Uterus (tissue), 2 donors: ENCODE measurements at regions not wholly inside any gene's neighbourhood (a gene's known extent, or its start where the extent isn't known, plus 50 kb on each side); places are given as distances from the start of the nearest gene placed in this dataset.

Experiments used
- CTCF ChIP-seq, 4 experiments: fragments of 200-600 bp in 2 of 4; fragments of 450-650 bp in 2 of 4; sonication (generic) in 2 of 4; IDR thresholded peaks; one replicate each; pipeline ENCODE4 v1.5.1; 2016 to 2019; ENCODE audit warnings: antibody characterized with exemption in 4 of 4, mild to moderate bottlenecking in 2 of 4, moderate library complexity in 1 of 4
- POLR2A ChIP-seq, 2 donors: fragments of 450-650 bp; IDR thresholded peaks; one replicate each; pipeline ENCODE4 v1.6.1; 2016; ENCODE audit warnings: antibody characterized with exemption in 2 of 2, mild to moderate bottlenecking in 1 of 2, moderate library complexity in 1 of 2

DNA sequence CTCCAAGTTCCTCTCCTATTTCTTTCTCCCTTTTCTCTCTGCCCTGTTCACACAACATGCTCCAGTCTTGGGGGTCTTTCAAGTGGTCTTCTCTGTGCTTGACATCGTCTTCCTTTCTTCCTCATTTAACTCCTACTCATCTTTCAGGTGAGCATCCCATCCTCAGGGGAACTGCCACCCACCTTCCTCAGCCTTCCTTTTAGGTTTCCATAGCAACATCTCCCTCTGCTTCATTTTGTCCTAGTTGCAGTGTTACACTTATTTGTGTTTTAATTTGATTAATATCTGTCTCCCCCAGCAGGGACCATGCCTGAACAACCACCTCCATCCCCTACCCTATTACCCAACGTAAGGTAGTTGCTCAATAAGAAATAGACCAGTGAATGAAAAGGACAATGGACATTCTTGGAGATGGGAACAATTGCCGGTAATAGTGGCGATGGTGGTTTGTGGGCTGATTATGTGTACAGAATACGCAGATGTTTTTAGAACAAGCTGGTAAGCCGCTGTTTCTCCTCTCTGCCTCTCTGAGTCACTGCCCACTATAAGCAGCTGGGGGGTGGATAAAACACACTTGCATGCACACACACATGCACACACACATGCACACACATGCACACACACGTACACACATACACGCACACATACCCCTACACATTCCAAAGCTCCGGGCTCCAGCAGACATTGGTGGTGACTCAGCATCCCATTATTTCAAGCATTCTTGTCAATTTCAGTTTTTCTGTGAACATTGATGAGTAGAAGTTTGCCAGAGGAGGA lies 251.6 kb downstream of the GATA3 start:
- TF ChIP-seq CTCF (IDR thresholded peaks at IDR 0.05) (no peak), POLR2A (IDR thresholded peaks at IDR 0.05) (no peak)
